Caco-2 (cell line): ENCODE measurements at regions not wholly inside any gene's neighbourhood (a gene's known extent, or its start where the extent isn't known, plus 50 kb on each side); places are given as distances from the start of the nearest gene placed in this dataset.

Experiments used
- BruUV-seq: library from RNA; stranded (reverse); fragments of 400-500 nt; replicated peaks from 2 replicates; lab custom pipeline; 2021; lab: Mats Ljungman, UMichigan
- CTCF ChIA-PET: fragments of 300-600 bp; sonication (Branson Sonifier 250); formaldehyde crosslinking; loops from one replicate; lab custom pipeline; 2022; ENCODE audit warnings: antibody characterized with exemption; lab: Charles Lee
- POLR2A ChIA-PET: fragments of 300-600 bp; sonication (Branson Sonifier 250); formaldehyde crosslinking; loops from one replicate; lab custom pipeline; 2022; ENCODE audit warnings: antibody characterized with exemption; lab: Charles Lee
- DNase-seq, 2 experiments: peaks; one replicate each; pipeline versions ENCODE4 v3.0.0 to v3.0.0-alpha.2; 2020 to 2022
- H3K27me3 ChIP-seq: replicated peaks from 2 replicates; pipeline ENCODE4 v1.6.0; 2011; ENCODE audit warnings: low read length; ENCODE audit not compliant: control insufficient read depth, insufficient read depth
- H3K36me3 ChIP-seq: 2 replicates; pipeline ENCODE4 v1.5.1; 2011; ENCODE audit warnings: low read length; ENCODE audit not compliant: control insufficient read depth, insufficient read depth
- H3K4me1 ChIP-seq: fragments of 250-450 bp; sonication (Bioruptor Pico); 2 replicates; pipeline ENCODE4 v1.5.1; 2020; ENCODE audit warnings: mild to moderate bottlenecking
- H3K4me3 ChIP-seq: 2 replicates; pipeline ENCODE4 v1.5.1; 2011; ENCODE audit warnings: low read depth, mild to moderate bottlenecking, control low read depth, low read length
- H3K9me3 ChIP-seq: fragments of 250-450 bp; sonication (Bioruptor Pico); 2 replicates; pipeline ENCODE4 v1.5.1; 2020; ENCODE audit warnings: mild to moderate bottlenecking, moderate library complexity
- H3K27ac Mint-ChIP-seq: one replicate; pipeline ENCODE4 v1.8.0; 2022; ENCODE audit warnings: mixed read lengths; ENCODE audit not compliant: unreplicated experiment
- H3K27me3 Mint-ChIP-seq: one replicate; pipeline ENCODE4 v1.8.0; 2022; ENCODE audit warnings: mixed read lengths; ENCODE audit not compliant: insufficient read depth, unreplicated experiment
- H3K36me3 Mint-ChIP-seq: one replicate; pipeline ENCODE4 v1.8.0; 2022; ENCODE audit warnings: mild to moderate bottlenecking, mixed read lengths; ENCODE audit not compliant: insufficient read depth, unreplicated experiment
- H3K4me1 Mint-ChIP-seq: one replicate; pipeline ENCODE4 v1.8.0; 2022; ENCODE audit warnings: low read depth, mixed read lengths; ENCODE audit not compliant: unreplicated experiment
- H3K4me3 Mint-ChIP-seq: one replicate; pipeline ENCODE4 v1.8.0; 2022; ENCODE audit warnings: mild to moderate bottlenecking, moderate library complexity, mixed read lengths; ENCODE audit not compliant: unreplicated experiment
- H3K9me3 Mint-ChIP-seq: one replicate; pipeline ENCODE4 v1.8.0; 2022; ENCODE audit warnings: mixed read lengths; ENCODE audit not compliant: unreplicated experiment
- CTCF ChIP-seq, 2 experiments: fragments of 200-600 bp in 1 of 2; IDR thresholded peaks; 1 replicate in 1 of 2; 2 replicates in 1 of 2; pipeline versions ENCODE4 v1.5.1 to v1.8.0; 2011 to 2022; ENCODE audit warnings: antibody characterized with exemption in 1 of 2, control low read depth in 1 of 2, inconsistent platforms in 1 of 2, low read depth in 1 of 2, low read length in 1 of 2, mild to moderate bottlenecking in 1 of 2, moderate library complexity in 1 of 2; ENCODE audit not compliant: insufficient read depth in 1 of 2, severe bottlenecking in 1 of 2, unreplicated experiment in 1 of 2
- intact Hi-C: fragments of 100-400 bp; cut with micrococcal nuclease; formaldehyde crosslinking; loops from one replicate; pipeline ENCODE4 v1.10.0; 2022; ENCODE audit not compliant: unreplicated experiment

GRCh38 chr14:39946807-39947206 lies 514.6 kb upstream of the FBXO33 start:
- no peak for DNase-seq
- H3K9me3 Mint-ChIP-seq: no peaks in the 10 kb centered on the region
- H3K4me3 Mint-ChIP-seq: no peak overlapping the region
- H3K4me1 Mint-ChIP-seq: no peaks in the 10 kb centered on the region
- CTCF ChIA-PET: no interaction called here
- H3K36me3 Mint-ChIP-seq: no peaks in the 10 kb centered on the region
- intact Hi-C loops: no loop called here
- peaks cover 11% of the 10 kb centered on the region for H3K27me3 Mint-ChIP-seq
- Histone ChIP-seq H3K4me1 (no peaks in the 10 kb centered on the region), H3K36me3 (no peaks in the 10 kb centered on the region), H3K27me3 (no peaks in the 10 kb centered on the region), H3K4me3 (no peak overlapping the region), H3K9me3 (no peaks in the 10 kb centered on the region)
- TF ChIP-seq CTCF (IDR thresholded peaks at IDR 0.05; ENCODE audit: insufficient read depth in 1 of 2, low read depth in 1 of 2, low read length in 1 of 2, severe bottlenecking in 1 of 2, unreplicated experiment in 1 of 2): no peak
- POLR2A ChIA-PET: no interaction called here
- H3K27ac Mint-ChIP-seq: no peak overlapping the region
- no TSS peak for BruUV-seq

- no peak overlapping the region for H3K27ac Mint-ChIP-seq
- BruUV-seq: no TSS peak
- Histone ChIP-seq H3K36me3 (no peaks in the 10 kb centered on the region), H3K27me3 (no peaks in the 10 kb centered on the region), H3K4me3 (no peak overlapping the region), H3K9me3 (no peaks in the 10 kb centered on the region), H3K4me1 (no peaks in the 10 kb centered on the region)
- intact Hi-C loops: no loop called here
- H3K27me3 Mint-ChIP-seq: no peaks in the 10 kb centered on the region
- H3K36me3 Mint-ChIP-seq: no peaks in the 10 kb centered on the region
- no peak overlapping the region for H3K4me3 Mint-ChIP-seq
- H3K4me1 Mint-ChIP-seq: no peaks in the 10 kb centered on the region
- no peak for TF ChIP-seq CTCF (IDR thresholded peaks at IDR 0.05; ENCODE audit: insufficient read depth in 1 of 2, low read depth in 1 of 2, low read length in 1 of 2, severe bottlenecking in 1 of 2, unreplicated experiment in 1 of 2)
- no peaks in the 10 kb centered on the region for H3K9me3 Mint-ChIP-seq
- ChIA-PET CTCF (no interaction called here), POLR2A (no interaction called here)
- DNase-seq: no peak
Observed at GRCh38 chr14:39939023-39939422, 506.8 kb upstream of the FBXO33 start.

- Histone ChIP-seq H3K4me1 (no peaks in the 10 kb centered on the region), H3K9me3 (no peaks in the 10 kb centered on the region), H3K36me3 (no peaks in the 10 kb centered on the region), H3K4me3 (no peak overlapping the region), H3K27me3 (no peaks in the 10 kb centered on the region)
- intact Hi-C loops: no loop called here
- BruUV-seq: no TSS peak
- TF ChIP-seq CTCF (IDR thresholded peaks at IDR 0.05; ENCODE audit: insufficient read depth in 1 of 2, low read depth in 1 of 2, low read length in 1 of 2, severe bottlenecking in 1 of 2, unreplicated experiment in 1 of 2): no peak
- Mint-ChIP-seq H3K4me1 (no peaks in the 10 kb centered on the region), H3K27me3 (peaks cover 7% of the 10 kb centered on the region), H3K9me3 (no peaks in the 10 kb centered on the region), H3K27ac (no peak overlapping the region), H3K4me3 (no peak overlapping the region), H3K36me3 (peaks cover 6% of the 10 kb centered on the region)
- CTCF ChIA-PET: no interaction called here
- no peak for DNase-seq
- POLR2A ChIA-PET: no interaction called here
Observed at GRCh38 chr14:39912192-39913100, 480.2 kb upstream of the FBXO33 start.
